ENCODE measurements at regions not wholly inside any gene's neighbourhood (a gene's known extent, or its start where the extent isn't known, plus 50 kb on each side); places are given as distances from the start of the nearest gene placed in this dataset.

- no peaks in the 10 kb centered on the region for H3K9me3 ChIP-seq
- no peak overlapping the region for H3K27ac ChIP-seq
- TF ChIP-seq CTCF (IDR thresholded peaks at IDR 0.05), result no peak
- no peaks in the 10 kb centered on the region for H3K27me3 ChIP-seq
- no peaks in the 10 kb centered on the region for H3K36me3 ChIP-seq
- no peaks in the 10 kb centered on the region for H3K4me1 ChIP-seq (ENCODE audit: control insufficient read depth in 1 of 2, insufficient read depth in 1 of 2, low read depth in 1 of 2, low read length in 1 of 2)
- no peak overlapping the region for H3K4me3 ChIP-seq (ENCODE audit: low read depth in 1 of 2, low read length in 1 of 2)
Observed at GRCh38 chr5:104977529-104977928, 1414.9 kb upstream of the NUDT12 start.

GRCh38 chr5:104967806-104968410 is 1405.3 kb upstream of the NUDT12 start:
- Histone ChIP-seq H3K4me3 (ENCODE audit: low read depth in 1 of 2, low read length in 1 of 2) (no peak overlapping the region), H3K27ac (no peak overlapping the region), H3K36me3 (no peaks in the 10 kb centered on the region), H3K9me3 (no peaks in the 10 kb centered on the region), H3K27me3 (no peaks in the 10 kb centered on the region), H3K4me1 (ENCODE audit: control insufficient read depth in 1 of 2, insufficient read depth in 1 of 2, low read depth in 1 of 2, low read length in 1 of 2) (no peaks in the 10 kb centered on the region)
- no peak for TF ChIP-seq CTCF (IDR thresholded peaks at IDR 0.05)

GRCh38 chr5:104965006-104965405 is 1402.4 kb upstream of the NUDT12 start:
- Histone ChIP-seq H3K4me3 (ENCODE audit: low read depth in 1 of 2, low read length in 1 of 2) (no peak overlapping the region), H3K27ac (no peak overlapping the region), H3K9me3 (no peaks in the 10 kb centered on the region), H3K27me3 (no peaks in the 10 kb centered on the region), H3K36me3 (no peaks in the 10 kb centered on the region), H3K4me1 (ENCODE audit: control insufficient read depth in 1 of 2, insufficient read depth in 1 of 2, low read depth in 1 of 2, low read length in 1 of 2) (no peaks in the 10 kb centered on the region)
- TF ChIP-seq CTCF (IDR thresholded peaks at IDR 0.05), result no peak

GRCh38 chr5:104955479-104955878 is 1392.9 kb upstream of the NUDT12 start:
- Histone ChIP-seq H3K4me1 (ENCODE audit: control insufficient read depth in 1 of 2, insufficient read depth in 1 of 2, low read depth in 1 of 2, low read length in 1 of 2) (no peaks in the 10 kb centered on the region), H3K4me3 (ENCODE audit: low read depth in 1 of 2, low read length in 1 of 2) (no peak overlapping the region), H3K36me3 (no peaks in the 10 kb centered on the region), H3K27ac (no peak overlapping the region), H3K27me3 (no peaks in the 10 kb centered on the region), H3K9me3 (no peaks in the 10 kb centered on the region)
- TF ChIP-seq CTCF (IDR thresholded peaks at IDR 0.05), result no peak

- TF ChIP-seq CTCF (IDR thresholded peaks at IDR 0.05), result no peak
- H3K4me3 ChIP-seq (ENCODE audit: low read depth in 1 of 2, low read length in 1 of 2), result no peak overlapping the region
- no peak overlapping the region for H3K27ac ChIP-seq
- H3K36me3 ChIP-seq, result no peaks in the 10 kb centered on the region
- H3K4me1 ChIP-seq (ENCODE audit: control insufficient read depth in 1 of 2, insufficient read depth in 1 of 2, low read depth in 1 of 2, low read length in 1 of 2), result no peaks in the 10 kb centered on the region
- no peaks in the 10 kb centered on the region for H3K27me3 ChIP-seq
- H3K9me3 ChIP-seq, result no peaks in the 10 kb centered on the region
Observed at GRCh38 chr5:104952876-104953275, 1390.3 kb upstream of the NUDT12 start.

- Histone ChIP-seq H3K4me1 (ENCODE audit: control insufficient read depth in 1 of 2, insufficient read depth in 1 of 2, low read depth in 1 of 2, low read length in 1 of 2) (no peaks in the 10 kb centered on the region), H3K27me3 (no peaks in the 10 kb centered on the region), H3K27ac (no peak overlapping the region), H3K4me3 (ENCODE audit: low read depth in 1 of 2, low read length in 1 of 2) (no peak overlapping the region), H3K9me3 (no peaks in the 10 kb centered on the region), H3K36me3 (no peaks in the 10 kb centered on the region)
- TF ChIP-seq CTCF (IDR thresholded peaks at IDR 0.05), result no peak
Observed at GRCh38 chr5:104951829-104952228, 1389.2 kb upstream of the NUDT12 start.

All from neutrophil (primary cell).